ENCODE measurements at regions not wholly inside any gene's neighbourhood (a gene's known extent, or its start where the extent isn't known, plus 50 kb on each side); places are given as distances from the start of the nearest gene placed in this dataset.
A peak's percentile ranks its signal among the peaks of the same experiment; 100 is the strongest.

- Histone ChIP-seq H3K9me3 (ENCODE audit: control insufficient read depth, insufficient read depth, low read depth, low read length) (no peaks in the 10 kb centered on the region), H3K27ac (ENCODE audit: insufficient read depth, low read length) (no peak overlapping the region), H4K20me1 (ENCODE audit: control insufficient read depth, extremely low read depth, insufficient read depth, low read length) (no peaks in the 10 kb centered on the region), H3K4me1 (ENCODE audit: control insufficient read depth, extremely low read depth, insufficient read depth, low read length) (no peaks in the 10 kb centered on the region), H3K4me3 (replicated peaks in 1 of 4; ENCODE audit: control extremely low read depth in 1 of 4, insufficient read depth in 1 of 4, low read depth in 3 of 4, low read length in 4 of 4) (no peak overlapping the region), H3K79me2 (ENCODE audit: control insufficient read depth, insufficient read depth, low read length) (no peaks in the 10 kb centered on the region), H3K9ac (ENCODE audit: insufficient read depth, low read length) (no peak overlapping the region), H2AFZ (ENCODE audit: low read length) (no peak overlapping the region), H3K36me3 (ENCODE audit: control insufficient read depth, insufficient read depth, low read length) (no peaks in the 10 kb centered on the region), H3K27me3 (ENCODE audit: control insufficient read depth, insufficient read depth, low read length) (no peaks in the 10 kb centered on the region), H3K4me2 (ENCODE audit: extremely low read depth, insufficient read depth, low read length) (no peak overlapping the region)
- TF ChIP-seq CTCF (conservative IDR thresholded peaks at IDR 0.05 in 1 of 2, IDR thresholded peaks at IDR 0.05 in 1 of 2; ENCODE audit: low read depth in 1 of 2, low read length in 2 of 2) (no peak), EZH2 (IDR thresholded peaks at IDR 0.05; ENCODE audit: low read length, missing control alignments) (no peak)
- DNase-seq (ENCODE audit: low read depth in 2 of 2), result no peak
Observed at GRCh38 chr4:66872661-66873060, 672.6 kb downstream of the CENPC start.

GRCh38 chr4:66863481-66863880 lies 681.8 kb downstream of the CENPC start:
- no peaks in the 10 kb centered on the region for H3K9me3 ChIP-seq (ENCODE audit: control insufficient read depth, insufficient read depth, low read depth, low read length)
- no peaks in the 10 kb centered on the region for H4K20me1 ChIP-seq (ENCODE audit: control insufficient read depth, extremely low read depth, insufficient read depth, low read length)
- H3K27me3 ChIP-seq (ENCODE audit: control insufficient read depth, insufficient read depth, low read length), result no peaks in the 10 kb centered on the region
- H3K79me2 ChIP-seq (ENCODE audit: control insufficient read depth, insufficient read depth, low read length), result no peaks in the 10 kb centered on the region
- H3K4me3 ChIP-seq (replicated peaks in 1 of 4; ENCODE audit: control extremely low read depth in 1 of 4, insufficient read depth in 1 of 4, low read depth in 3 of 4, low read length in 4 of 4), result no peak overlapping the region
- no peak overlapping the region for H3K4me2 ChIP-seq (ENCODE audit: extremely low read depth, insufficient read depth, low read length)
- no peak for TF ChIP-seq CTCF (conservative IDR thresholded peaks at IDR 0.05 in 1 of 2, IDR thresholded peaks at IDR 0.05 in 1 of 2; ENCODE audit: low read depth in 1 of 2, low read length in 2 of 2)
- TF ChIP-seq EZH2 (IDR thresholded peaks at IDR 0.05; ENCODE audit: low read length, missing control alignments), result no peak
- no peaks in the 10 kb centered on the region for H3K4me1 ChIP-seq (ENCODE audit: control insufficient read depth, extremely low read depth, insufficient read depth, low read length)
- H3K9ac ChIP-seq (ENCODE audit: insufficient read depth, low read length), result no peak overlapping the region
- no peak overlapping the region for H2AFZ ChIP-seq (ENCODE audit: low read length)
- H3K36me3 ChIP-seq (ENCODE audit: control insufficient read depth, insufficient read depth, low read length), result no peaks in the 10 kb centered on the region
- no peak overlapping the region for H3K27ac ChIP-seq (ENCODE audit: insufficient read depth, low read length)
- DNase-seq (ENCODE audit: low read depth in 2 of 2), result no peak

- Histone ChIP-seq H3K4me3 (replicated peaks in 1 of 4; ENCODE audit: control extremely low read depth in 1 of 4, insufficient read depth in 1 of 4, low read depth in 3 of 4, low read length in 4 of 4) (no peak overlapping the region), H3K27ac (ENCODE audit: insufficient read depth, low read length) (no peak overlapping the region), H3K27me3 (ENCODE audit: control insufficient read depth, insufficient read depth, low read length) (no peaks in the 10 kb centered on the region), H3K79me2 (ENCODE audit: control insufficient read depth, insufficient read depth, low read length) (no peaks in the 10 kb centered on the region), H3K36me3 (ENCODE audit: control insufficient read depth, insufficient read depth, low read length) (no peaks in the 10 kb centered on the region), H3K9me3 (ENCODE audit: control insufficient read depth, insufficient read depth, low read depth, low read length) (no peaks in the 10 kb centered on the region), H2AFZ (ENCODE audit: low read length) (no peak overlapping the region), H3K4me2 (ENCODE audit: extremely low read depth, insufficient read depth, low read length) (no peak overlapping the region), H3K4me1 (ENCODE audit: control insufficient read depth, extremely low read depth, insufficient read depth, low read length) (no peaks in the 10 kb centered on the region), H3K9ac (ENCODE audit: insufficient read depth, low read length) (no peak overlapping the region), H4K20me1 (ENCODE audit: control insufficient read depth, extremely low read depth, insufficient read depth, low read length) (no peaks in the 10 kb centered on the region)
- peak in 1 of 2 donors; percentile 41 for DNase-seq (ENCODE audit: low read depth in 2 of 2)
- no peak for TF ChIP-seq CTCF (conservative IDR thresholded peaks at IDR 0.05 in 1 of 2, IDR thresholded peaks at IDR 0.05 in 1 of 2; ENCODE audit: low read depth in 1 of 2, low read length in 2 of 2)
- TF ChIP-seq EZH2 (IDR thresholded peaks at IDR 0.05; ENCODE audit: low read length, missing control alignments), result no peak
Observed at GRCh38 chr4:66855956-66856355, 689.3 kb downstream of the CENPC start.
